Esophagus muscularis mucosa (tissue), 3 donors: ENCODE measurements at regions not wholly inside any gene's neighbourhood (a gene's known extent, or its start where the extent isn't known, plus 50 kb on each side); places are given as distances from the start of the nearest gene placed in this dataset.

ENCODE experiments used
- CTCF ChIP-seq, 3 experiments: fragments of 200-600 bp in 2 of 3; fragments of 450-650 bp in 1 of 3; sonication (generic) in 2 of 3; IDR thresholded peaks; one replicate each; pipeline ENCODE4 v1.5.1; 2017 to 2019; ENCODE audit warnings: antibody characterized with exemption in 3 of 3, mild to moderate bottlenecking in 2 of 3, moderate library complexity in 1 of 3
- EP300 ChIP-seq: sonication (generic); formaldehyde crosslinking; IDR thresholded peaks from one replicate; pipeline ENCODE4 v1.6.1; 2017; ENCODE audit warnings: antibody characterized with exemption

- TF ChIP-seq CTCF (IDR thresholded peaks at IDR 0.05) (no peak), EP300 (no peak)
Measured at GRCh38 chr15:66982816-66983215, 82.6 kb upstream of the SMAD3 start.
